IMR-90 (cell line): ENCODE measurements at regions not wholly inside any gene's neighbourhood (a gene's known extent, or its start where the extent isn't known, plus 50 kb on each side); places are given as distances from the start of the nearest gene placed in this dataset.

ENCODE experiments used
- ATAC-seq: fragments of 200-7000 bp; cut with Tn5 transposase; 2 replicates; pipeline ENCODE4 v1.9.1; 2020; ENCODE audit warnings: low read depth, mild to moderate bottlenecking, moderate library complexity
- BruUV-seq: library from RNA; stranded (reverse); fragments of 400-500 nt; replicated peaks from 2 replicates; lab custom pipeline; 2021; lab: Mats Ljungman, UMichigan
- CTCF ChIA-PET: fragments of 300-600 bp; formaldehyde crosslinking; extraction: SDS; loops from one replicate; lab custom pipeline; 2021; ENCODE audit warnings: antibody characterized with exemption; lab: Yijun Ruan, JAX
- POLR2A ChIA-PET: fragments of 300-600 bp; sonication (Branson Sonifier 250); formaldehyde crosslinking; loops from one replicate; lab custom pipeline; 2022; ENCODE audit warnings: antibody characterized with exemption; ENCODE audit not compliant: unreplicated experiment; lab: Charles Lee
- DNase-seq: peaks from one replicate; pipeline ENCODE4 v3.0.0; 2013
- H2AFZ ChIP-seq: replicated peaks from 2 replicates; pipeline ENCODE3; 2013; ENCODE audit warnings: low read length, mild to moderate bottlenecking; ENCODE audit not compliant: poor library complexity
- H2AK5ac ChIP-seq: 2 replicates; pipeline ENCODE4 v1.6.1; 2013; ENCODE audit warnings: low read depth, low read length, inconsistent platforms
- H2AK9ac ChIP-seq: replicated peaks from 2 replicates; pipeline ENCODE3; 2013; ENCODE audit warnings: mild to moderate bottlenecking, low read depth, low read length, moderate library complexity; ENCODE audit not compliant: poor library complexity
- H2BK120ac ChIP-seq: 2 replicates; pipeline ENCODE4 v1.6.1; 2013; ENCODE audit warnings: low read depth, low read length, inconsistent platforms
- H2BK15ac ChIP-seq: 3 replicates; pipeline ENCODE4 v1.6.1; 2013; ENCODE audit warnings: low read depth, low read length, inconsistent platforms
- H2BK20ac ChIP-seq: 2 replicates; pipeline ENCODE4 v1.6.1; 2013; ENCODE audit warnings: low read depth, mild to moderate bottlenecking, inconsistent platforms, low read length, moderate library complexity
- H2BK5ac ChIP-seq: 2 replicates; pipeline ENCODE4 v1.6.1; 2013; ENCODE audit warnings: mild to moderate bottlenecking, low read depth, low read length, inconsistent platforms; ENCODE audit not compliant: poor library complexity, severe bottlenecking
- H3K14ac ChIP-seq: replicated peaks from 2 replicates; pipeline ENCODE4 v1.6.1; 2013; ENCODE audit warnings: low read depth, low read length, inconsistent platforms
- H3K18ac ChIP-seq: 2 replicates; pipeline ENCODE4 v1.6.1; 2013; ENCODE audit warnings: low read depth, low read length, control low read depth
- H3K23ac ChIP-seq: 2 replicates; pipeline ENCODE4 v1.6.1; 2013; ENCODE audit warnings: low read depth, low read length, inconsistent platforms
- H3K27ac ChIP-seq: 2 replicates; pipeline ENCODE4 v1.5.1; 2013; ENCODE audit warnings: mild to moderate bottlenecking, control low read depth, low read length; ENCODE audit not compliant: insufficient read depth
- H3K27me3 ChIP-seq: 2 replicates; pipeline ENCODE4 v1.6.1; 2013; ENCODE audit warnings: low read length; ENCODE audit not compliant: control insufficient read depth, insufficient read depth
- H3K36me3 ChIP-seq: 2 replicates; pipeline ENCODE4 v1.6.1; 2013; ENCODE audit warnings: low read length, mixed read lengths; ENCODE audit not compliant: control insufficient read depth, insufficient read depth
- H3K4ac ChIP-seq: 2 replicates; pipeline ENCODE4 v1.6.1; 2013; ENCODE audit warnings: low read depth, low read length, inconsistent platforms
- H3K4me1 ChIP-seq: 2 replicates; pipeline ENCODE4 v1.6.1; 2013; ENCODE audit warnings: low read length, mixed read lengths; ENCODE audit not compliant: control insufficient read depth, insufficient read depth
- H3K4me2 ChIP-seq: 2 replicates; pipeline ENCODE4 v1.6.1; 2013; ENCODE audit warnings: low read depth, mild to moderate bottlenecking, control low read depth, low read length, moderate library complexity
- H3K4me3 ChIP-seq: 2 replicates; pipeline ENCODE4 v1.5.1; 2013; ENCODE audit warnings: low read depth, mild to moderate bottlenecking, control low read depth, low read length, moderate library complexity; ENCODE audit not compliant: insufficient read depth
- H3K56ac ChIP-seq: 2 replicates; pipeline ENCODE4 v1.6.1; 2013; ENCODE audit warnings: low read length, inconsistent platforms; ENCODE audit not compliant: insufficient read depth; ENCODE audit errors: extremely low read depth
- H3K79me1 ChIP-seq, 2 experiments: 2 replicates each; pipeline ENCODE4 v1.6.1; 2013; ENCODE audit warnings: low read length in 2 of 2, inconsistent platforms in 1 of 2, low read depth in 1 of 2
- H3K9ac ChIP-seq: 2 replicates; pipeline ENCODE4 v1.6.1; 2013; ENCODE audit warnings: low read depth, low read length, control low read depth
- H3K9me1 ChIP-seq: 2 replicates; pipeline ENCODE4 v1.6.1; 2013; ENCODE audit warnings: low read length, inconsistent platforms; ENCODE audit not compliant: insufficient read depth
- H3K9me3 ChIP-seq: 2 replicates; pipeline ENCODE4 v1.6.1; 2013; ENCODE audit warnings: low read length; ENCODE audit not compliant: control insufficient read depth, insufficient read depth
- H4K20me1 ChIP-seq: 2 replicates; pipeline ENCODE4 v1.6.1; 2013; ENCODE audit warnings: low read length, inconsistent platforms; ENCODE audit not compliant: insufficient read depth
- H4K5ac ChIP-seq: 2 replicates; pipeline ENCODE4 v1.6.1; 2013; ENCODE audit warnings: mild to moderate bottlenecking, low read depth, low read length, control low read depth
- H4K8ac ChIP-seq, 2 experiments: 2 replicates each; pipeline ENCODE4 v1.6.1; 2013; ENCODE audit warnings: low read depth in 2 of 2, low read length in 2 of 2, control low read depth in 1 of 2, inconsistent platforms in 1 of 2
- H4K91ac ChIP-seq: 2 replicates; pipeline ENCODE4 v1.6.1; 2013; ENCODE audit warnings: low read depth, low read length, inconsistent platforms; ENCODE audit not compliant: insufficient read depth
- BHLHE40 ChIP-seq: fragments of 150-350 bp; IDR thresholded peaks from 2 replicates; pipeline ENCODE4 v1.6.1; 2016; ENCODE audit warnings: mild to moderate bottlenecking, low read depth, low read length
- CEBPB ChIP-seq: IDR thresholded peaks from 2 replicates; pipeline ENCODE4 v1.6.1; 2012; ENCODE audit warnings: low read depth, low read length, improper control_type of control experiment
- CHD1 ChIP-seq: IDR thresholded peaks from 2 replicates; pipeline ENCODE4 v1.6.1; 2012; ENCODE audit warnings: low read depth, low read length, improper control_type of control experiment
- FOS ChIP-seq: fragments of 150-350 bp; IDR thresholded peaks from 2 replicates; pipeline ENCODE4 v1.6.1; 2016; ENCODE audit warnings: low read depth, low read length
- MAFK ChIP-seq: IDR thresholded peaks from 2 replicates; pipeline ENCODE4 v1.6.1; 2012; ENCODE audit warnings: low read depth, low read length, improper control_type of control experiment
- MAZ ChIP-seq: IDR thresholded peaks from 2 replicates; pipeline ENCODE4 v1.6.1; 2012; ENCODE audit warnings: low read depth, mild to moderate bottlenecking, low read length, improper control_type of control experiment, moderate library complexity, borderline replicate concordance
- MXI1 ChIP-seq: IDR thresholded peaks from 2 replicates; pipeline ENCODE4 v1.6.1; 2012; ENCODE audit warnings: low read depth, mild to moderate bottlenecking, low read length, moderate library complexity, borderline replicate concordance
- NFE2L2 ChIP-seq: fragments of 150-350 bp; IDR thresholded peaks from 2 replicates; pipeline ENCODE4 v1.6.1; 2016; ENCODE audit warnings: low read depth, mild to moderate bottlenecking, low read length
- POLR2A ChIP-seq: IDR thresholded peaks from 2 replicates; pipeline ENCODE4 v1.6.1; 2012; ENCODE audit warnings: mild to moderate bottlenecking, low read depth, low read length
- RAD21 ChIP-seq: IDR thresholded peaks from 2 replicates; pipeline ENCODE4 v1.6.1; 2012; ENCODE audit warnings: low read length, improper control_type of control experiment
- RCOR1 ChIP-seq: IDR thresholded peaks from 2 replicates; pipeline ENCODE4 v1.6.1; 2012; ENCODE audit warnings: mild to moderate bottlenecking, low read length, improper control_type of control experiment; ENCODE audit not compliant: insufficient replicate concordance
- RFX5 ChIP-seq: IDR thresholded peaks from 2 replicates; pipeline ENCODE4 v1.8.0; 2012; ENCODE audit warnings: low read depth, mild to moderate bottlenecking, low read length, moderate library complexity
- SMC3 ChIP-seq: fragments of 150-350 bp; IDR thresholded peaks from 2 replicates; pipeline ENCODE4 v1.6.1; 2016; ENCODE audit warnings: low read depth, mild to moderate bottlenecking, antibody characterized with exemption, low read length, moderate library complexity
- dilution Hi-C: fragments of 300-500 bp; cut with HindIII; formaldehyde crosslinking; loops from one replicate; pipeline ENCODE4 v1.14.3; 2018; ENCODE audit warnings: low sequenced_read_pairs; ENCODE audit not compliant: unreplicated experiment
- in situ Hi-C: fragments of 300-500 bp; cut with MboI; formaldehyde crosslinking; loops from 3 replicates; pipeline ENCODE4 v1.14.3; 2019; ENCODE audit warnings: low sequenced_read_pairs, inconsistent platforms, mixed read lengths
- intact Hi-C: fragments of 100-400 bp; cut with micrococcal nuclease; formaldehyde crosslinking; loops from 2 replicates; pipeline ENCODE4 v1.10.0; 2022
- TF ChIP-seq, protein P1 (sequence below): conservative IDR thresholded peaks from 2 replicates; pipeline ENCODE4 v1.5.1; 2012; ENCODE audit warnings: mild to moderate bottlenecking, low read depth, low read length, improper control_type of control experiment
- TF ChIP-seq, protein P2 (sequence below): fragments of 150-350 bp; IDR thresholded peaks from 2 replicates; pipeline ENCODE4 v1.6.1; 2016; ENCODE audit warnings: low read depth, mild to moderate bottlenecking, low read length, moderate library complexity, borderline replicate concordance
- TF ChIP-seq, protein P3 (sequence below): fragments of 150-350 bp; IDR thresholded peaks from 2 replicates; pipeline ENCODE4 v1.6.1; 2017; ENCODE audit warnings: mild to moderate bottlenecking, antibody characterized with exemption, low read length, low read depth

DNA sequence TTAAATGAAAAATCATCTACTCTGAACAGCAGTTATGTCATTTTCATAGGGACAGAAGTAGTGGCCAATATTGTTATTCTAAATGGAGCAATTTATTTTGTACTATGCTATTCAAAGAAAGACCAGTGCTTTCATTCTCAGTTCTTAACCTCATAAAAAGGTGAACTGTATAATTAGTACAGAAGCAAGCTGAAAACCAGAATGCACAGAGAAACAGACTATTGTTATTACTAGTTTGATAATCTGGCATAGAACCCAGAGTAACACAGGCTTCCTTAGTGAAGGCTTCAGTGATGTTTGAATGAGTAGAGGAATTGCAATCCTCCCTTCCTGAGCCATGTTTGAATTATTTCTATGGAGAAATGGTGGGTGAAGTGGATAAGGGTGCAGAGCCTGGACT lies 131.6 kb upstream of the LRRC7 start:
- no peak overlapping the region for H3K56ac ChIP-seq
- dilution Hi-C loops: no loop called here

More for the DNA sequence above, 131.6 kb upstream of the LRRC7 start:
- Histone ChIP-seq H3K4ac (no peak overlapping the region), H3K9me3 (no peaks in the 10 kb centered on the region), H3K9ac (no peak overlapping the region), H2BK15ac (no peak overlapping the region), H3K18ac (no peak overlapping the region), H3K36me3 (no peaks in the 10 kb centered on the region), H3K79me1 (no peaks in the 10 kb centered on the region), H3K4me1 (no peaks in the 10 kb centered on the region), H4K5ac (no peak overlapping the region), H4K8ac (no peak overlapping the region), H3K4me3 (no peak overlapping the region), H3K27ac (no peak overlapping the region), H4K91ac (no peak overlapping the region), H2BK20ac (no peak overlapping the region), H2AK9ac (no peak overlapping the region), H2AK5ac (no peak overlapping the region), H3K9me1 (no peaks in the 10 kb centered on the region), H2BK5ac (no peak overlapping the region), H3K4me2 (no peak overlapping the region), H4K20me1 (no peaks in the 10 kb centered on the region), H3K27me3 (no peaks in the 10 kb centered on the region), H3K23ac (no peak overlapping the region), H2AFZ (no peak overlapping the region), H3K14ac (no peak overlapping the region), H2BK120ac (no peak overlapping the region)
- POLR2A ChIA-PET: no interaction called here
- TF ChIP-seq RAD21 (no peak), MAFK (no peak), BHLHE40 (no peak), POLR2A (no peak), FOS (no peak), RCOR1 (no peak), CEBPB (no peak), NFE2L2 (no peak), CHD1 (no peak), SMC3 (no peak), RFX5 (no peak), MXI1 (no peak), MAZ (no peak)
- TF ChIP-seq, protein P1, sequence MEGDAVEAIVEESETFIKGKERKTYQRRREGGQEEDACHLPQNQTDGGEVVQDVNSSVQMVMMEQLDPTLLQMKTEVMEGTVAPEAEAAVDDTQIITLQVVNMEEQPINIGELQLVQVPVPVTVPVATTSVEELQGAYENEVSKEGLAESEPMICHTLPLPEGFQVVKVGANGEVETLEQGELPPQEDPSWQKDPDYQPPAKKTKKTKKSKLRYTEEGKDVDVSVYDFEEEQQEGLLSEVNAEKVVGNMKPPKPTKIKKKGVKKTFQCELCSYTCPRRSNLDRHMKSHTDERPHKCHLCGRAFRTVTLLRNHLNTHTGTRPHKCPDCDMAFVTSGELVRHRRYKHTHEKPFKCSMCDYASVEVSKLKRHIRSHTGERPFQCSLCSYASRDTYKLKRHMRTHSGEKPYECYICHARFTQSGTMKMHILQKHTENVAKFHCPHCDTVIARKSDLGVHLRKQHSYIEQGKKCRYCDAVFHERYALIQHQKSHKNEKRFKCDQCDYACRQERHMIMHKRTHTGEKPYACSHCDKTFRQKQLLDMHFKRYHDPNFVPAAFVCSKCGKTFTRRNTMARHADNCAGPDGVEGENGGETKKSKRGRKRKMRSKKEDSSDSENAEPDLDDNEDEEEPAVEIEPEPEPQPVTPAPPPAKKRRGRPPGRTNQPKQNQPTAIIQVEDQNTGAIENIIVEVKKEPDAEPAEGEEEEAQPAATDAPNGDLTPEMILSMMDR: no peak
- TF ChIP-seq, protein P2, sequence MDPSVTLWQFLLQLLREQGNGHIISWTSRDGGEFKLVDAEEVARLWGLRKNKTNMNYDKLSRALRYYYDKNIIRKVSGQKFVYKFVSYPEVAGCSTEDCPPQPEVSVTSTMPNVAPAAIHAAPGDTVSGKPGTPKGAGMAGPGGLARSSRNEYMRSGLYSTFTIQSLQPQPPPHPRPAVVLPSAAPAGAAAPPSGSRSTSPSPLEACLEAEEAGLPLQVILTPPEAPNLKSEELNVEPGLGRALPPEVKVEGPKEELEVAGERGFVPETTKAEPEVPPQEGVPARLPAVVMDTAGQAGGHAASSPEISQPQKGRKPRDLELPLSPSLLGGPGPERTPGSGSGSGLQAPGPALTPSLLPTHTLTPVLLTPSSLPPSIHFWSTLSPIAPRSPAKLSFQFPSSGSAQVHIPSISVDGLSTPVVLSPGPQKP: no peak
- TF ChIP-seq, protein P3, sequence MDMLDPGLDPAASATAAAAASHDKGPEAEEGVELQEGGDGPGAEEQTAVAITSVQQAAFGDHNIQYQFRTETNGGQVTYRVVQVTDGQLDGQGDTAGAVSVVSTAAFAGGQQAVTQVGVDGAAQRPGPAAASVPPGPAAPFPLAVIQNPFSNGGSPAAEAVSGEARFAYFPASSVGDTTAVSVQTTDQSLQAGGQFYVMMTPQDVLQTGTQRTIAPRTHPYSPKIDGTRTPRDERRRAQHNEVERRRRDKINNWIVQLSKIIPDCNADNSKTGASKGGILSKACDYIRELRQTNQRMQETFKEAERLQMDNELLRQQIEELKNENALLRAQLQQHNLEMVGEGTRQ: no peak
- no TSS peak for BruUV-seq
- intact Hi-C loops (no loop called here), in situ Hi-C loops (no loop called here)
- ATAC-seq: no peak
- CTCF ChIA-PET: no interaction called here
- no peak for DNase-seq
